ENCODE measurements at regions not wholly inside any gene's neighbourhood (a gene's known extent, or its start where the extent isn't known, plus 50 kb on each side); places are given as distances from the start of the nearest gene placed in this dataset.

DNA sequence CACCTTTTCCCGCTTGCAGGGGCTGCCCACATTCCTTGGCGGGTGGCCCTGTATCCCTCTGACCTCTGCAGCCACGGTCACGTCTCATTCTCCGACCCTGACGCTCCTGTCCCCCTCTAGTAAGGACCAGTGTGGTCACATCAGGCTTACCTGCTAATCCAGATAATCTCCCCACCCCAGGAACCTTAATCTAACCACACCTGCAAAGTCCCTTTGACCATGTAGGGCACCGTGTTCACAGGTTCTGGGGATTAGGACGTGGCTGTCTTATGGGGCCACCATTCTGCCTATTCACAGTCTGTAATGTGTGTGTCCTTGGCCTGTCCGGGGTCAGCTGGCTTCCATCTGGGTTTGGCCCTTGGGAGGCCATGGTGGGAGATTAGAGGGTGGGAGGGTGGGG lies 368.9 kb downstream of the AACS start:
- DNase-seq (ENCODE audit: low read depth in 2 of 2) = no peak

DNA sequence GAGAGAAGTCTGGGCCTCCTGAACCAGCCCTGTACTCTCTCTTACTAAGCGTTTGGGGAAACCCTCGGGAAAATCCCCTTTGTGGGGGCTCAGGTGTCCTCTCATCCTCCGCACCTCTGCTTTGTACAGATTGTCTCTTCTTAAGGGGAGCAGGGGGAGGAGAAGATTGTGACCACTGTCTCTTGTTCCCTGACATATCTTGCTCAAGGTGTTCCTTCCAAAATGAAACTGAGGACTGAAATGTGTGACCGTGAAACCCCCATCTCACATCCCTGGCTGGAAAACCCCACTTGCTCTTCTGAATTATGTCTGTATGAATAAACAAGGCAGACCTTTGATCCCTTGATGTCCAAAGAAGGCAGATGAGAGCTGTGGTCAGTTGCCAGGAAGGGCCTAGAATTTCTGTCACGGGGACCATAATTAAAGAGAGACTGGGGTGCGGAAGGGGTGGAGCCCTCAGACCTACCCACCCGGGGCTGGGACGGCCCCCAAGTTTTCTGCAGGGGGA lies 369.8 kb downstream of the AACS start:
- DNase-seq (ENCODE audit: low read depth in 2 of 2) = no peak

DNA sequence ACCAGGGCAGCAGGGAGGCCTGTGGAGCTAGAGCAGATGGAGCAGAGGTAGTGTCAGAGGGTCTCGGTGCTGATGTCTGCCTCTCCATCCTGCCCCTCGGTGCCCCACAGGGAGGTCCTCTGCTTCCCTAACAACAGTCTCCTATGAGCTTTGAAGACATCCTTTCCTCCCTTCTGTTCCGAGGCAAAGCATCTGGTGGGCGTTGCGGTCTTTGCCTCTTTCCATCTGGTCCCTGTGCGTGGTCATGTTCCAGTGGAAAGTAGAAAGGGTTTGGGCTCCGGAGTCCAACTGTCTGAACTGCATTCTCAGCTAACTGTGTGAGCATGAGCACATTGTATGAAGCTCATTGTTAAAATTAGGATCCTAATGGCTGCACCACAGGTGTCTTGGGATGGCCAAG lies 370.6 kb downstream of the AACS start:
- no peak for DNase-seq (ENCODE audit: low read depth in 2 of 2)

DNA sequence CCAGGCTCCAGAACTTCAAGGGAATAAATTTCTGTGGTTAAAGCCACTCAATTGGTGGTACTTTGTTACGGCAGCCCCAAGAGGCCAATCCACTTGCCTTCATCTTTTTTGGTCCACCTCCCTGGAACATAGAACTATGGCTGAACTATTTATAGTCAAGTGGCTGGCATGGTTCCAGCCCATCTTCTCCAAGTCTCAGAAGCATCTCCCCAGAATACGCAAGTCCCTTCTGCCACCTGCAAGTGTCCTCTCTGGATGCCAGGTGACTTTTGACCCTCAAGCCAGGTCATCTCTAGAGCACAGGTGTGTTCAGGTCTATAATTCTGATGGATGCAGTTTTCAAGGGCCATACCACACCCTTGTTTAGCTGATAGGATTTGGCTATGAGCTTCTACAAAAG lies 371.5 kb downstream of the AACS start:
- no peak for DNase-seq (ENCODE audit: low read depth in 2 of 2)

DNA sequence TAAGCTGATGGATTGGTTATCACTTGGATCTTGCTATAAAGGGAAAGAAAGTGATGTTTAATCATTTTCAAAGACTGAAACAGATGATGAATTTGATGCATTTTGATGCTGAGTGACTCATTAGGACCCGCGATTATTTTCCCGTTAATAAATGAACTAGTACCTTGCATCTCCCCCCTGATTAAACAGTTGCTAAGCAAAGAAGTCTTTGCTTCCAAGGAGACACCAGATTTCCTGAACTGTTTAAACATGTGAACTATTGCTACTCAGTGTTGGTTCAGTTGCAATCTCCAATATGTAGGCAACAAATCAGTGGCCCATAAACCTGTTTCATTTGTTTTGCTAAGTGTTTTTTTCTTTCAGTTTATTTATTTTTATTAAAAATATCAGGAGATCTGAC lies 375.2 kb downstream of the AACS start:
- no peak for DNase-seq (ENCODE audit: low read depth in 2 of 2)

DNA sequence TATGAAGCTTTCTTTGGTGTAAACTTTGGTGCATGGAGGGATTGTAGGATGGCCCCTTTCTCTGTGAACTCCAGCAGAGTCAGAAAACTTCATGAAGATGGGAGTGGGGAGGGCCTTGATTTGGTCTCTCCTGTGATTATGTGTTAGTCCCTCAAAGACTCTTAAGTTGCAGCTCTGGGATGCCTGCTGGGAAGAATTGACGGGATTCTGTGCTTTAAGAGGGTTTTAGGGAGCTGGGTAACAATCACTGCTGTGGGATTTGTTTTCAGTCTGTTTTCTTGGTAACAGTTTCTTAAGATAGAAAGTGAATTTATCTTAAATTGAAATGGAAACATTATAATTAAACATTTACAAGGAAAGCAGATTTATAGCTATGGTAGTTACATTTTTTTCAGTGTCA lies 378.1 kb downstream of the AACS start:
- no peak for DNase-seq (ENCODE audit: low read depth in 2 of 2)

DNA sequence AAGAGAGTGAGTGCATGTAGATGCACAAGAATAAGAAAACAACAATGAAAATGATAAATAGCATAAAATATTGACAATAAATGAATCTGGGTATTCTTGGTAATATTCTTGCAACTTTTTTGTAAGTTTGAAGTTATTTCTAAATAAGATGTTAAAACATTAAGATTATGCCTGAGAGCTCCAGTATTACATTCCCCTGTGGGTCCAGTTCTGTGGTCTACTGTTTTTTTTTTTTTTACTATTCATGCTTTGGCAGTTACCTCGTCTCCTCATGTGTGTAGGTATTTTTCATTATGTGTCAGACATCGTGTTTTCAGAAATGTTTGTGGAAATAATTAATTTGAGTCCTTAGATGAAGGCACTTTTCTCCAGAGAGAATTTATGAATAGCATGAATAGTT lies 386.2 kb downstream of the AACS start:
- no peak for DNase-seq (ENCODE audit: low read depth in 2 of 2)

DNA sequence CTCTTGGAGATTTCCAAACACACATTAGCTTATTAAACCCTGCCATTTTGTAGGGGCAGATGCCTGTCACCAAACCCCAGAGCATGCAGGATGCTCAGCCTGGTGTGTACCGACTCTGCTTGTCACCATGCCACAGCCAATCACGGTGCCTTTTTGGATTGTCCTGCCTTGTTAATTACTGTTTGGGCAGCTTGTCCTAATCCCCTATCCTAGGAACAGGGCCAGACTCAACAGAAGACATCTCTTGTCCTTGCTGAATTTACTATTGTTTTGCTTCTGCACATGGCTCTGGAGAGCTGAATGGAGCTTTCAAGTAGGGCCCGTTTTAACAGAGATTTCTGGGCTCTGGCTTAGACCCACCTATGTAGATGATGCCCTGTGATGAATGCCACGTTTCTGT lies 388.5 kb downstream of the AACS start:
- DNase-seq (ENCODE audit: low read depth in 2 of 2) = no peak

DNA sequence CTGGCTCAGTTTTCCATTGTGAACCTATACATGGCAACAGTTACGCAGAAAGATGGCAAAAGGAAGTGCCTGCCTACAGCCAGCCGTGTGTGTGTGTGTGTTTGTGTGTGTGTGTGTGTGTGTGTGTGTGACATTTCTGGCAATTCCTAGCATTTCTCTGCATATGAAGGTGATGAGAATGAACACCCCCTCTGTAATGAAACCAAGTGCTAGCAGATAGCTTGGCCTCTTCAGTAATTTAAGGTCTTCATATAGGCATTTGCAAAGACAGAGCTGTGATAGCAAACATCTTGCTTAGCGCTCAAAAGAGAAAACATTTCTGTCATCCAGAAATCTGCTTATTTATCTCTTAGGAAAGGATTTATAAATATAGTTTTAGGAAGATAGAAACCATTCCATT lies 389.1 kb downstream of the AACS start:
- DNase-seq (ENCODE audit: low read depth in 2 of 2) = no peak

DNA sequence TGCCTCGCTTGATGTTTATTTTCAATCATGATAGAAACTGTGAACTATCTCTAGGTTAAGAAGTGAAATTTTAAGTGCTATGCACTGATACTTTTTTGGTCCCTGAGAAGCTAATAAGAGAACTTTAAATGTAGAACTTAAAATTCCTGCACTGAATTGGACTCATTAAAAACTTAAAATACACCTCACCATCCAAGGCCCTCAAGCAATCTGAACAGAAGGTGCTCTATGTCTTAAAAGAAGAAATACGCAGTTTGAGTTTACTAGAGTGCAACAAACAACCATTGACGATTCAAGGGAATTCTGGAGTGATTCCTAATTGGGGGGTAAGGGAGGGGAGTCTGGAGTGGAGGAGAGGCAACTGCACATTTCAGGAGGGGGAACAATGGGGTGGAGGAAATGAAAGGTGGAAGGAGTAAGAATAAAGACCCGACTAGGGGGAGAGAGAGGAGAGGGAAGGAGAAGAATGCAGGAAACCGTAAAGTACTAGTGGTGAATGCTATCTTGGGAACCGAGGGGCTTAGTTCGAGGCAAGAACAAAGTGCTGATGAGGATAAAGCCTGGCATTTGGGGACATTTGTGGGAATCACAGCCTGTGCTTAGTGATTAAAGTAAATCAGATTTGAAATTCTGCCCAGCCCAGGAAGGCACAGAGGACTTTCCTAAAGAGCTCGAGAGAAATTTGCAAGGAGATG lies 389.7 kb downstream of the AACS start:
- no peak for DNase-seq (ENCODE audit: low read depth in 2 of 2)

DNA sequence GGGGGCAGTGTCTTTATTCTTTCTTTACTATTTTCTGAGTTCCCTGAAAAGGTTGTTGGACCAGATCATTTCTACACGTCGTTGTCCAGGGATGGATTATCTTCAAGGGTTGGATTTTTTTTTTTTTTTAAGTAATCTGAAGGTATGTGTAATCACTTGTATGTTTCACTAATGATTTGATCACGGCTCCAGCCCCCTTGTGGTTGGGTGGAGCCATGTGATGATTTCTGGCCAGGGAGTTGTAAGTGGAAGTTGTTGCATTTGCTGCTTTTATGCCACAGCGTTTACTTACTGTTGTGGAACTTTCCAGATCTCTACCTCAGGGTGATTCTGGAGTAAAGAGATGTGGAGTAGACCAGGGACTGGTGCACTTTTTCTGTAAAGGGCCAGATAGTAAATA lies 390.3 kb downstream of the AACS start:
- DNase-seq (ENCODE audit: low read depth in 2 of 2) = no peak

DNA sequence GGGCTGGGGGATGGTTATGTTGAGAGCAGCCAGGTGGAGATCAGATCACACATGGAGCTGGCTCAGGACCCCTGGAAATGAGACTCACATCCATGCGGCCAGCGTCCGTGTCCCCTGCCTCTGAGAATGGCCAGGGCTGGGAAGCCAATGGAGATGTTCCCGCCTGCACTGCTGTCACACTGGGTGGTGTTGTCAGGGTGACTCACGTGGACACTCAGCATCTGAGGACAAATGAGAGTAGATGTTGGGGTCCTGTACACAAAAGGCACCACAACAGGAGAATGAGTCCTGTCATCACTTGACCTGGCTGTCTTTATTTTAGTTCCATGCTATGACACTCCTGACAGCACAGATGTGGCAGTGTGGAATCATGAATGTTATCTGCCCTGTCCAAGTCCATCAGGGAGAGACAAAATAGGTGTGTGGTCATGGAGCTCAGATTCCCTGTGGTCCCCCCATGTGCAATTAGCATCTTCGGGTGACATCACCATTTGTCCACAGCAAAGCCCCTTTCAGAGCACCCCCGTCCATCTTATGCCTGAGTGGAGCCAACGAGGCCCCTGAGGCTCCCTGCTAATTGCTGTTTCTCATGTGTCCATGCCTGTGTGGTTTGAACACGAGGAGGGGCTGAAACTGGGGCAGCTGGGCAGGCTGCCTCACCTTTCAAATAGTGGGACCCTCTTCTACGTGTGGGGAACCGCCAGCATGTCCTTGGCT lies 393.5 kb downstream of the AACS start:
- no peak for DNase-seq (ENCODE audit: low read depth in 2 of 2)

DNA sequence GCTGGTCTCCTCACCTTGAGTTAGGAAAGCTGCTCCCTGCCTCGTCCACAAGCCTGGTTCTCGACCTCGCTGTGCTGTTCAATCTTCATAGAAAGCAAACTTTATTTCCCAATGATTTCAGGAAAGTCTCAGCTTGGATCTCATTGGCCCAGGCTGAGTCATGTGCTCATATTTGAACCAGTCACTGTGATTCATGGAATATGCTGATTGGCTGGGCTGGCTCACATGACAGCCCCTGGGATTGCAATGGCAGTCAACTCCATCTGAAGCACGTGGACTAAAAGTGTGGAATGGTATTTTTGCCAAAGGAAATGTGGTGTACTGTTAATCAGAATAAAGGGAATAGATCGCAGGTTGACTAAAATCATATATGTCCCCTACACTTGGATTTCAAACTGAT lies 396.6 kb downstream of the AACS start:
- DNase-seq (ENCODE audit: low read depth in 2 of 2) = no peak

DNA sequence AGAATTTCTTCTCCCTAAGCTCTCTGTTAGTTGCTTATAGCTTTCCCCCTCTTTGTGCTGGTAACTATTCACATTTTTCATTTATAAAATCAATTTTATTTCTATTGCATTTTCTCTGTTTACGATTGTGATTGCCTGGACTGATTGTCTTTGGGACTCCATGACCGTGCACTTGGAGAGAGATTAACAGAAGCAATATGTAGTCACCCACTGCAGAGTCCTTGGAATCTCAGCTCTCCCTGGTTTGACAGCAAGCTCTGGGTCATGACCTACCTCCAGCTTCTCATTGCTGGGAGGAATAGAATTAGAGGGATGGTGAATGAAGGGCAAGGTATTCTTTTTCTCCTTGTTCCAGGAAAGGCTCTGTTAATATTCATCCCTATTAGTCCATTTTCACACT lies 398.2 kb downstream of the AACS start:
- DNase-seq (ENCODE audit: low read depth in 2 of 2) = no peak

DNA sequence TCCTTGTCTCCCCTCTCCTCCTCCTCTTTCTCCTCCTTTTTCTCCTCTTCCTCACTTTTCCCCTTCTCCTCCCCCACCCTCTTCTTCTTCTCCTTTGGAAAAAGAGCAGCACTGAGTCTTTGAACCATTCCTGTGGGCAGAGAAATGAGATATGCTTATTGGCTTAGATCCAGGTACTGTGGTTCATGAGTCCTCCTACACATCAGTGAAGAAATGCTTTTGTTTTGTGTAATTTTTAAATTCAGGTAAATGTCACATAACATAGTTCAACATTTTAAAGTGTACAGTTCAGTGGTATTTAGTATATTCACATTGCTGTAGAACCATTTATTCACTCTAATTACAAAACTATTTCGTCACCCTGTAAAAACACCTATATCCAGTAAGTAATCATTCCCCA lies 402.1 kb downstream of the AACS start:
- DNase-seq (ENCODE audit: low read depth in 2 of 2) = no peak

DNA sequence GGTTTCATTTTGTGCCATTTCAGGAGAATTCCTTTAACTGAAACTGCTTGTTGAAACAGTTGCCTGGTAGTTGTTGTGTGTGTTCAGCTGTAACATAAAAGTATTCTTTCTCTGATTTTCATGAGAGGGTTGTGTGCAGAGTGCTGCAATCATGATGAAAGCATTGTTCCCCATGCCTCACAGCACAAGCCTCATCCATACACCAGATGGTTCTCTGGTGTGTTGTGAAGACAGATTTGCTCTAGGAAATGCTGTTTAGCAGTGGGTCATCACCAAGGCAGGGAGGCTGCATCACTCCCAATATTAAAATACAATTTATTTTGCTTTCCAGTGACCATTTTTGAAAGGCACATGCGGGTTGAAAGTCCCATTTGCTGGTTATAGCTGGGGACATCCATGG lies 404.4 kb downstream of the AACS start:
- DNase-seq (ENCODE audit: low read depth in 2 of 2) = no peak

DNA sequence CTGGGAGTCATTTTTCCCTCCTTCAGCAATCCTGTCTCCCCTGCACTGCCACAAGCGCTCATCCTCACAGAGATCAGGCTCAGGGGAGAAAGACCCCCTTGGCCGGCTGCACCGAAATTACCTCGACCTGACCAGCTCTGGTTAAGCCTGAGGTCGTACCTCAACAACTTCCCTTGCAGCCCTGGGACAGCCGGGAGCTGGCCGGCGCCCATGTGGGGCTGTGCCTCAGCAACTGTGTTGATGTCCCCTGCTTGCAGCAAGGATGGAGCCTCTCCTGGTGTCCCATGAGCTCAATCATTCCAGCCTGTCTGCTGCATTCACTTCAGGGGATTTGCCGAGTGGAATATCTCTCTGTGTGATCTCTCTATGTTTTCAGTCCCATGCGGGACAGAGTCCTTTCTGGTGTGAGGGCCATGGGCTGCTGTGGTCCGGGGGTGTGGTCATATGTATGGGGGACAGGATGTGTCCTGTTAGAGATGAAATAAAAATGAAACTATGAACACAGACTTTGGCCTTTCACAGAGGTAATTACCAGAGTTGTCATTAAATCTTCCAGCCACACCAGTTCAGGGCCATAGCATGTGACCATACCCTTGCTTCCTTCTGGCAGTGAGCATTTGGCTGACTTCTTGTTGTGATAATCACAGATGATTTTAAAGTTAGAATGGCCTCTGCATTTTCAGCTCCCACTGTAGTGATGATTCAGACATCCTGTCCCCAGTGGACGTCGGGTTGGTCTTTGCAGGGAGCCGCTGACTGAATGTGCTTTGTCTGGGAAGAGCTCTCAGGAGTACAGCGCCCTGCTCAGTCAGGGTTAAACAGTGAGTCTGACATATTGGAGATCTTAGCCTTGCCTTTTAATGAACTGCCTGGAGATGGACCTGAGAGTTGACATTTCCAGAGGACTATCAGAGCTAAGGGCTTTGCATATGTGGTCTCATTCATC lies 405.9 kb downstream of the AACS start:
- DNase-seq (ENCODE audit: low read depth in 2 of 2) = no peak

DNA sequence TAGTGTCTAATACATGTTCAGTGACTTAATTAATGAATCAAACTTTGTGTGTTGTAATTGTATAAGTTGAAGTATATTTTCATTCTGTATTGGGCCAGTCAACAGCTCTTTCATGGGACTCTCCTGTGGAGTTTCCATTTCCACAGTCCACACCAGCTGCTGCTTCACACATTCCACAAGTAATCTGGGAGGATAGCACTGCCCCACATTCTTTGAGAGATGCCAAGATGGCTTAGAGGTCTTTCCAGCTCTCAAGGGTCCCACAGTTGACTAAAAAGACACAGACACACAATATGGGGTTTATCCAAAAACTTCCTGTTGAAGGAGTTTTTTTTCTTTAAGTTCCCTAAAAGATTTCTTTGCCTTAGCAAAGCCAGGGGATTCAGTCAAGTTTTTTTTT lies 408.3 kb downstream of the AACS start:
- DNase-seq (ENCODE audit: low read depth in 2 of 2) = no peak

DNA sequence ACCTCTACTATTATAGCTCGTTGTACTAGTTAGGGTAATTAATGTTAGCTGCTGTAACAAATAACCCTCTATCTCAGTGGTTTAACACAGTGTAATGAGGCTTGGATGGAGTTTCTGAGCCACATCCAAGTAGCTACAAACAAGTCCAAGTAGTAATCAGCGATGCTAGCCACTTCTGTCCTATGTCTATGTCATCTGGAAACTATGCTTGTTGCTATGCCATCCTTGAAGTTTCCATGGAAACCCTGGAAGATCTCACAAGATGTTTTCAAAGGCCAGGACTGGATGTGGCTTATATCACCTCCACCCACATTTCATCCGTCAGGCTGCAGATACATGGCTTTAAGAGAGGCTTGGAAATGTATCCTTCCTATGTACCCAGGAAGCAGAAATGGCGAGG lies 422.1 kb downstream of the AACS start:
- DNase-seq (ENCODE audit: low read depth in 2 of 2) = no peak

DNA sequence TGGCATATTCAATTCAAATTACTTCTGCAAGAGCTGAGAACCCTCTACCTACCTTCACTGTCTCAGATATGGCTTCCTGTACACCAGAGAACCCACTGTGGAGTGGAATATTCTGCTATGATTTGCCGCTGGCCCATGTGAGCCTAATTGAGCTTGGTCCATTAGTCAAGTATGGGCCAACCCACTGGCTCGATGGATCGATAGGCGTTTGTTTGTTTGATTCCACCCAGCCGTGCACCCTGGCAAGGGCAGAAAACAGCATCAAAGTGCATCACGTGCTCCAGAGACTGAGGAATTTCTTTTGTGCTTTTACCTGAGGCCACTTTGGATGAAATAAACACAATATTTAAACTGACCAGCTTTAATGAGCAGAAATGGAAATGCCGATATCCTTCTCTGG lies 426.3 kb downstream of the AACS start:
- no peak for DNase-seq (ENCODE audit: low read depth in 2 of 2)

DNA sequence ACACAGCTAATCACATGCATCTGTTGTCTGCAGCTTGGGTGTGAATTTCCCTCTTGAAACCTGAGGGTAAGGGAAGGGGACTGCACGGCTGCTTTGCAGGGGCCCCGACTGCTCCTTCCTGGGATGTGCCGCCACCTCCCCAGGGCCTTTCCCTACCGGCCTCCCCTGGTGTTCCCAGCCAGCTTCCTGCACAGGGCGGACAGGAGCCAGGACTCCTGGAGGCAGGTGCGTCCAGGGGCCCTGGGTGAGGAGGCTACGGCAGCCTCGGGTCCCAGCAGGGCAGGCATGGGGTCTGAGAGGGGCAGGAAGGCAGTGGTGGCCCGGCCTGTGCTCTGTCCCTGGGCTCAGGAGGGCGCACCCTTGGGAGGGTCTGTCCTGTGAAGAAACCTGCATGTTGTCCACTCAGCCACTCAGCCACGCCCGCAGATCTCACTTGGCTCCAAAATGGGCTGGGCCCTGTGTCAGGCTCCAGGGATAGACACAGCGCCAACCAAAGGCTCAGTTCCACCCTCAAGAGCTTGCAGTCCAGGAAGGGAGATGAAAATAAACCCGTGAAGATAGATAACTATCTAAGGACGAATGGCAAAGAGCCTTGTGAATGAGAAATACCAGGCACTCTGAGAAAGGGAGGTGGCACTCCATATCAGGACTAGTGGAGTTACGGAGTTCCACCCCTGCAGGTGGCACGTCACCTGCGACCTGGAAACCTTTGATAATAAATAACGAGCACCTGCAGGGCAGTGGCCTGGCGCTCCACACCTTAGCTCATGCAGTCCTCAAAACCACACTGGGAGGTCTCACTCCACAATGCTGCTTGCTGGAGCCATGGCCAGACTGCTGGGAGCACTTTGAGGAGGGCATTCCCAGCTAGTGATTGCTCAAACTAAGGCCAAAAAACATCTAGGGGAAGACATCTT lies 427.4 kb downstream of the AACS start:
- no peak for DNase-seq (ENCODE audit: low read depth in 2 of 2)
